ENCODE measurements at regions not wholly inside any gene's neighbourhood (a gene's known extent, or its start where the extent isn't known, plus 50 kb on each side); places are given as distances from the start of the nearest gene placed in this dataset.

DNA sequence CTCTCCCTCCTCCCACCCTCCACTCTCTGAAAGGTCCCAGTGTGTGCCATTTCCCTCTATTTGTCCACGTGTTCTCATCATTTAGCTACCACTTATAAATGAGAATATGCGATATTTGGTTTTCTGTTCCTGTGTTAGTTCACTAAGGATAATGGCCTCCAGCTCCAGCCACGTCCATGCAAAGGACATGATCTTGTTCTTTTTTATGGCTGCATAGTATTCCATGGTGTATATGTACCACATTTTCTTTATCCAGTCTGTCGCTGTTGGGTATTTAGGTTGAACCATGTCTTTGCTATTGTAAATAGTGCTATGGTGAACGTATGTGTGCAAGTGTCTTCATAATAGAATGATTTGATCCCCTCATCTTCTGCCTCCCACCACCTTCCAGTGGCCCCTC, 183.7 kb upstream of the AUTS2 start:
- TF ChIP-seq CTCF (conservative IDR thresholded peaks at IDR 0.05; ENCODE audit: low read depth, low read length): no peak
- no peak overlapping the region for H3K4me3 ChIP-seq (ENCODE audit: low read depth, low read length)
- no peak for DNase-seq (ENCODE audit: low read depth)

GRCh38 chr7:69418869-69419670, 179.2 kb upstream of the AUTS2 start:
- no peak overlapping the region for H3K4me3 ChIP-seq (ENCODE audit: low read depth, low read length)
- TF ChIP-seq CTCF (conservative IDR thresholded peaks at IDR 0.05; ENCODE audit: low read depth, low read length): no peak
- DNase-seq (ENCODE audit: low read depth): no peak

GRCh38 chr7:69419934-69420333, 178.3 kb upstream of the AUTS2 start:
- no peak overlapping the region for H3K4me3 ChIP-seq (ENCODE audit: low read depth, low read length)
- DNase-seq (ENCODE audit: low read depth): no peak
- TF ChIP-seq CTCF (conservative IDR thresholded peaks at IDR 0.05; ENCODE audit: low read depth, low read length): no peak

DNA sequence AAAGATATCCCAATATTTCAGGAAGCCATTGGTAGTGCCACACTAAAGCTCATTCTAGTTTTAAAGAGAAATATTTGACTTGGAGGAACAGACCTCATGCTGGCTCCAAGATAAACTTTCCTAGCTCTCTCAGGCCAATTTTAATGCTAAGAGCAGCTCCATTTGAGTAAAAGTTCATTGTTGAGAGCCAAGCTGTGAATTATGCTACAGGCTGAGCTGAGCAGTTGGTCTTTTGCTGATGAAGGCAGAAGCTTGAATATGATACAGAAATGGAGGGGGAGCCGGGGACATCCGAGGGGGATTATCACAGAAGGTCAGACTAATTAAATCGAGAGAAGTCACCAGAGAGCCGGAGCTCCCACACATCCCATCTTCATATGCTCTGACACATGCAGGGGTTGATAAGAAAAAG, 175.7 kb upstream of the AUTS2 start:
- TF ChIP-seq CTCF (conservative IDR thresholded peaks at IDR 0.05; ENCODE audit: low read depth, low read length): no peak

GRCh38 chr7:69426705-69427104, 171.6 kb upstream of the AUTS2 start:
- no peak for DNase-seq (ENCODE audit: low read depth)
- H3K4me3 ChIP-seq (ENCODE audit: low read depth, low read length): no peak overlapping the region
- no peak for TF ChIP-seq CTCF (conservative IDR thresholded peaks at IDR 0.05; ENCODE audit: low read depth, low read length)

More for the DNA sequence above, 175.7 kb upstream of the AUTS2 start:
- DNase-seq (ENCODE audit: low read depth): no peak
- no peak overlapping the region for H3K4me3 ChIP-seq (ENCODE audit: low read depth, low read length)

DNA sequence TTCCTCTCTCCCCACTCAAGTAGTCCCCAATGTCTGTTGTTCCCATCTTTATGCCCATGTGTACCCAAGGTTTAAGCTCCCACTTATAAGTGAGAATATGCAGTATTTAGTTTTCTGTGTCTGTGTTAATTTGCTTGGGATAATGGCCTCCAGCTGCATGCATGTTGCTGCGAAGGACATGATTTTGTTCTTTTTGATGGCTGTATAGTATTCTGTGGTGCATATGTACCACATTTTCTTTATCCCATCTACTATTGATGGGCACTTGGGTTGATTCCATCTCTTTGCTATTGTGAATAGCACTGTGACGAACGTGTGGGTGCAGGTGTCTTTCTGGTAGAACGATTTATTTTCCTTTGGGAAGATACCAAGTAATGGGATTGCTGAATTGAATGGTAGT, 170.2 kb upstream of the AUTS2 start:
- TF ChIP-seq CTCF (conservative IDR thresholded peaks at IDR 0.05; ENCODE audit: low read depth, low read length): no peak
- DNase-seq (ENCODE audit: low read depth): no peak
- H3K4me3 ChIP-seq (ENCODE audit: low read depth, low read length): no peak overlapping the region

- TF ChIP-seq CTCF (conservative IDR thresholded peaks at IDR 0.05; ENCODE audit: low read depth, low read length): no peak
- no peak for DNase-seq (ENCODE audit: low read depth)
- H3K4me3 ChIP-seq (ENCODE audit: low read depth, low read length): no peak overlapping the region
These were observed 168.3 kb upstream of the AUTS2 start for GRCh38 chr7:69429911-69430383.

Data from epithelial cell of proximal tubule (primary cell).